HG03354 (cell line): ENCODE measurements at regions not wholly inside any gene's neighbourhood (a gene's known extent, or its start where the extent isn't known, plus 50 kb on each side); places are given as distances from the start of the nearest gene placed in this dataset.
"Not testable (repeated sequence)": the region's sequence is repeated elsewhere in the genome, so short reads cannot be mapped to it uniquely, and the experiment has no call there.

Source experiments
- ATAC-seq: cut with Tn5 transposase; IDR thresholded peaks from one replicate; pipeline ENCODE4 v1.9.1; 2021; ENCODE audit warnings: mild to moderate bottlenecking; ENCODE audit not compliant: unreplicated experiment, poor library complexity, severe bottlenecking

DNA sequence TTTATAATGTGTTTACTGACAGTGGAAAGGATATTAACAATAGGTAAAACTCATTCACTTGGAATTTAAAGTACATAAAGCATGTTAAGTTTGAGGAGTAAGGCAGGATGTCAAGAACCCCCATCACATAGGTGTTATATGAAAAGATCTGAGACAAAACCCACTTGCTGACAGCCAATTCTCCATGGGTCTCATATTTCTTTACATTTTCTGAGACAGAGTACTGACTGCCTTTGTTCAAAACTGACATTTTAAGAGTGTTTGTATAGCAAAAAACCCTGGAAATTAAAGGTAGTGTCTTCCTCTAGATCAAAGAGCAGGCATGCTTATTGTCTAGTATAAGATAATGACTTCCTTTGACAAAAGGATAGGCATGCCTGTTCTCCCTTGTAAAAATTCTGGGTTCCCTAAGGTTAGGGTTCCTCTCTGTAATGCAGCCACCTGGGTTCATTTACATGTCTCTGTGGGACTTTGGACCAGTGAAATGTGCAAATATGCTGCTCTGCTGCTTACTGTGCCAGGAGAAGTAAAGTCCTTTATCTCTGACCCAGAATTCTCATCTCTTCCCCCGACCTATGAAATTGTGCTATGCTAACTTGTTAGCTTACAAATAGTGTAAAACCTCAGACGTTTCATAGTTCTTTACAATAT, 123.6 kb downstream of the PCDH18 start:
- no peak for ATAC-seq

DNA sequence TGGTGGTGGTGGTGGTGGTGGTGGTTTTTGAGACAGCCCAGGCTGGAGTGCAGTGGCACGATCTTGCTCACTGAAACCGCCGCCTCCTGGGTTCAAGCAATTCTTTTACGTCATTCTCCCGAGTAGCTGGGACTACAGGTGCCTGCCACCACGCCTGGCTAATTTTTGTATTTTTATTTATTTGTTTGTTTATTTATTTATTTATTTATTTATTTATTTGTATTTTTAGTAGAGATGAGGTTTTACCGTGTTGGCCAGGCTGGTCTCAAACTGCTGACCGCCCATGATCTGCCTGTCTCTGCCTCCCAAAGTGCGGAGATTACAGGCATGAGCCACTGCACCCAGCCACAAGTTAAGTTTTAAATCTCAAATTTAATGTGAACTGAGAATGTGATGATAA, 126.5 kb downstream of the PCDH18 start:
- ATAC-seq, result not testable (repeated sequence)

DNA sequence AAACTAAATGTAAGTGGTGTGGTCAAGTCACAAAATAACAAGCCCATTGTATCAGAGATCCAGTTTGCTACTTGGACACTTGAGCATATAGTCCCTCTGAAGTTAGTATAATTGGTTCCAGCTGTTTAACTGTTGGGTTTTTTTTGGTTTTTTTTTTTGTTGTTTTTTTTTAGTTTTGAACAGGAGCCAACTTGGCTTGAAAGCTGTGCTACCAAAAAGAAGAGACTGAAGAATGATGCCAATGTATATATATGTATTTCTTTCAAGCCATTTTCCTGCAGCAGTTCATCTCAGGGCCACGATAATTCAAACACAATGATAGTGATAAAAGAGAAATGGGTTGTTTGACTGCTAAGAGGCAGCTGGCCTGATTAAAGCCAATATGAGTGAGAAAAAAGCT, 138.3 kb downstream of the PCDH18 start:
- ATAC-seq, result no peak

DNA sequence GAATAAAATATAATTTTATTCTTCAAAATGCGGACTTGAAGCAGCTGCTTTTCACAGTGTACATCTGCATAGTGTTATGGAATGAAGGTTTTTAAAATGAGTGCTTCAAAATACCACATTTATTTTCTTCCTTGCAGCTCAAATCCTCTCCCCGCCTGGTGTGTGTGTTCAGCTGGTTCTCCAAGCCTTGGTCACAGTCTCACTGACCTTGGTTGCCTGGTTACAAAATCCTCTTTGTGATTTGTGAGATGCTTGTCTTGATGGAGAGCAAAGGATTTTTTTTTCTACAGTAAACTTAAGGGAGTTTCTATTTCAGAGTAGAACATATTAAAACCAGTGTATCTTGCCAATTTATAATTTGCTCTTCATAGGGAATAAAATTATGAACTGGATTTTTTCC, 139.2 kb downstream of the PCDH18 start:
- no peak for ATAC-seq

DNA sequence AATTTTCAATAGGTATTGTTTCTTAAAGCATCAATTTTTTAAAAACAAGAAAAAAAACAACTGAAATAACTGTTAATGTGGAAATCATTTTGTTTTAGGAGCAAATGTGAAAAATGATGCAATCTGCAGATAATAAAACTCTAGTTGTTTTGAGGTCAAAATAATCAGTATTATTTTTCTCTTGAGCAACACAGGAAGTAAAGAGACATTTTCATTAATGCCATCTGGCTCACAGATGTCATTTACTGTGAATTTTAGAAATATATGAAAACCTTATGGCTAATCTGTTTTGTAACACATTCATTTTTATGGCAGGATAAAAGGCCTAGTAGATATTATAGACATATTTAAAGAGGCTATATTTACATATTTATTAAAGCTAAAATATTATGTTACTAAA, 141.6 kb downstream of the PCDH18 start:
- ATAC-seq, result no peak

DNA sequence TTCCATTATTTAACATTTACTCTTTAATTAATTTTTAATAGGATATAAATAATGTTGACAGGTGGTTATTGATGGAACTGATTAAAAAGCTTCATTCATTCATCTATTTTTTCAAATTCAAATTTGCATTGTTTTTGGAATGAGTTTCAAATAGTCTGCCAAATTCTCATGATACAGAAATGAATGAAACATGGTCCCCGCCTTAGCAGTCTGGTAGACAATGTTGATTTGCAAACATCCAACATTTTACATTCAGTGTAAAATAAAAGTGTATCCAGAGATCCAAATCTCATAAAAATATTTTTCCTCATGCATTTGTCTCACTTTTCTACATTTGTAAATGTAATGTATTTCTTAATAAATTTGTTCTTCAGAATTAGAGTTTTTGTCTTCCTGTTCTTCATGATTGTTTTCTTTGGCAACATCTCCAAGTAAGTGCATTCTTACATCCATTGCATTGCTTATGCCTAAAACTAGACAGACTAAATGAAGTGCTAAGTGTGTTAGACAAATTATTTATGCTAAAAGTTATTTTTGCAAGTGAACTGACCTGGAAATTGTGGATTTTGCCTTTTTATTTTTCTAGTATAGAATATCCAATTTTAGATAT, 142.3 kb downstream of the PCDH18 start:
- ATAC-seq, result no peak

DNA sequence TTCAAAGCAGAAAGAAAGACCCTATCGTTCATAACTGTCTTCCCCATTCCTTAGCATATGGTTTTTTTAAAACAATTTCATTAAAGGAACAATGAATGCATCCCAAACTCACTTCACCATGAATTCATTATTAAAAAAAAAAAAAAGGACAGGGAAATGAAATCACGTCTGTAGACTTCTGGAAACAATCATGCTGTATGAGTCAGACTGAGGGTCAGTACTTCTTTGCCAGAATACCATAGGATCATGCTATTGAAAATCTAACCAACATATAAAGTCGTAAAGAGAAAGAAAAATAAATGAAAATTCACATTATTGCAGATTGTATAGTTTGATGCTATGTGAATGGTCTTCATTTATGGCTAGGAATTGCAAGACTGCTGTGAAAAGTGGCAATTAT, 144.4 kb downstream of the PCDH18 start:
- ATAC-seq, result no peak

DNA sequence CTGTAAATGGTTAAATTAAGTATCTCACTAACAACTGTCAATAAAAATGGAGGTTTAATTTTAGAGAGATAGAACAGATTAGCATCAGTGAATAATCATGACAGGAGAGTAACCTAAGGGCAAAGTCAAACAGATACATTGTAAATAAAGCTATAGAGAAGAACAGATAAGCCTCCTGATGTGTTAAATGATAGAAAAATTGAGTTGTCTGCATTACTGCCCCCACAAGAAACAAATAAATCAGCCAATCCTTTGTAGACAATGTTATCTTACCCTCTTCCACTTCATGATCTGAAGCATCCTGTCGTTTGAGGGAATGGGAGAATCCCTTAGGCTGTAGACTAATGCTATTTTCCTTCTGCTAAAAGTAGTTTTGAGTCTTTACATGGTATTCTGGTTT, 147.8 kb downstream of the PCDH18 start:
- ATAC-seq, result no peak

DNA sequence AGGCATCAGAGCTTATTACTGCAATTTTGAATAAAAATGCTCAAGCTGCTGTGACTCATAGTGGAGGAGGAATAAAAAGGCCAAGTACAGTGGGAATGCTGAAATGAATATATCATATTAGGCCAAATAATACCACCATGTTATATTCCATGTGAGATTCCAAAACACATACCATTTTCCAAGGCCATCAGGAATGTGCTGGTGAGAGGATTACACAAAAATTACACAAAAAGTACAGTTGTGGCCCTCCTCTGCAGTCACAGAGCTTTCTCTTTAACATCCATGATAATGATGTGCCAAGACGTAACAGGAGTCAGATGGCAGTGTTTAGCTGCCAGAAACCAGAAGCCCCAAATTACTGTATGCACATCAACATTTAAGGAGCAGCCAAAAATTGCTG, 153.5 kb downstream of the PCDH18 start:
- ATAC-seq, result no peak

DNA sequence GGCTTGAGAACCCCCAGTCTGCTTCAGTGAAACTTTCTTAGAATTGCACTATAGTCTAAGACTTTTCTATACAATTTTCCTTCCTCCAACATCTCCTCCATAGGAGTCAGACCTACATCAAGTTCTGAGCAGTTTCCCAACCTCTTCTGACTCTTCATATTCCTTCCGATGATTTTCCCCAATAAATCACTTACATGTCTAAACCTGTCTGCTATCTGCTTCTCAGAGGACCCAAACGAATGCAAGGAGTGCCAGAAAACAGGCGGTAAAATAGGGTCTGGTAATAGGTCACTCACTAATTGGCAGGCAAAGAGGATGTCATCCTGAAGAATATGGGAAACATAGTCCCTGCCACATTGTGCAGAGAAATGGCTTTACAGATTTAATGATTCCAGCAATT, 153.9 kb downstream of the PCDH18 start:
- ATAC-seq, result no peak

DNA sequence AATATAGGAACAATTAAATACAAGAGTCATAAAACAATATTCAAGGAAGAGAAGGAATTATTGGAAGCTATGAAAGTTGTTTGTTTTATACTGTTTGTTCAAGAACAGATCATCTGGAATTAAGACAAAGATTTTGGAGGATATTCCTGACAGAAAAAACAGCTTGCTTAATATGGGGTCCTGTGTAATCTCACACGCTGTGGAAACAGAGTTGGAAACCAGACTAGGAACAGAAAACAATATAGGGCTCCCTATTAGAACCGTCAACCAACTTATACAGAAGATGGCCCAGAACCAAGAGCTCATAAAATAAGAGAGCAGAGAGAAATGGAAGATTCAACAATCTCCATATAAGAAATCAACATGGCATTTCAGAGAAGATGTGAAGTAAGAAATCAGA, 156.0 kb downstream of the PCDH18 start:
- no peak for ATAC-seq

DNA sequence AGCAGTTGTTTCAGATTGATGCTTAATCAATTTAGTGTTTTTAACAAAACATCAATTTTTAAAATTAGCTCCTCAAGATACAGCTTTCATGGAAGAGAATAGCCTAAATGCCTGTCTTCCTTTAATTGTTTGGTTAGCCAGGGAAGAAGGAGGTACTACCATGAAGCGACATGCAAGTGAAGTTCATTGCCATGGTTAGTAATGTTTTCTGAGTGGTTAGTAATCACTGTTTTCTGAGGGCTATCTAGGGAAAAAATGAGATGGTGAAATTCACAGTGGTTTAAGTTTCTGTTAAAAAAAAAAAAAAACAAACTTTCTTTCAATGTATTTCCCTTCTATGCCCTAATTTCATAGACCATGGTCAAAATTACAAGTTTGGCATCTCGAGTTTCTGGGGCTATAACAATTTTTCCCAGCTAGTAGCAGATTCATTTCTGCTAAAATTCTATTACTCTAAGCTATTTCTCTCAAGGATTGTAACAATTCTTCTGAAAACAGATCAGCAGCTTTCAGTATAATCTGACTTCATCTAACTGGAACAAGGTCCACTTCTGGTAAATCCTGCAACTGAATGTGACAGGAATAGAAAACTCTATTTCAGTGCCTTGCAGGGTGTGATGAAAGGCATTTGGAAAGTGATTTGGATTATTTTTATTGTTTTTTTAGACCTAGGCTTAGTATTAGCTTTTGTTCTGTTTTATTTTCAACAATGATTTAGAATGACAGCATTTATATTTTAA, 157.0 kb downstream of the PCDH18 start:
- no peak for ATAC-seq

DNA sequence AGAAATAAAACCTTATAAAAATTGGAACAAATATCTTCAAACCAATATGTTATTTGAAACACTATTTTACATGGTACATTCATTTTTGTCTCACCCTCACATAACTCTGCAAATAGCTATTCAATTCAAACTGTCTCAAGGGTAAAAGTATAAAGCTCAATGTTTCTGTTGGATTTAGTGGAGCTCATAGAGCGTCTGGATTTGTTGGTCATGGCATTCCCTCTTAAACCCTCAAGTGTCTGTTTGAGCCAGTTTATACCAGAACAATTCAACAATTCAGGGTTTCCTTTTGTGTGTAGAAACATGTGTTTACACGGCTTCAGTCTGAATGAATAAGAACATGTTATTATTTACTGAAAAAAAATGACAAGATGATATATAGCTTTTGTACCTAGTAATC, 161.6 kb downstream of the PCDH18 start:
- ATAC-seq, result no peak

DNA sequence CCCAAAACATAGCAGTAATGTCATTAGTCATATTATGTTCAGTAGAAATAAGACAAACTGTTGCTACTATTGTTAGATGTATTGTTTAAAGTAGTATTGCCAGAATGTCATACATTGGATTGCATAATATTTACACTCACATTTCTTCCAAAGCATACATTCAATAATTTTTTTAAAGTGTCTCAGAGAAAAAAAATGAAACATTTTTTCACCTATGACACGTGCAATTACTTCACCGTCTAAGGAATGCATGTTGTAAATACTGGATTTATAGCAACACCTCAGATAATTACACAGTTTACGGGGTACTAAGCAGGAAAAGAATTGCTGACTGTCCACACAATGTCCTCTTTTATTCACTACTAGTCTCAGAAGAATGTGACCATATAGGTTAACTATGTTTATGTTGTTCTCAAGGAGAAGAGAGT, 162.1 kb downstream of the PCDH18 start:
- no peak for ATAC-seq

DNA sequence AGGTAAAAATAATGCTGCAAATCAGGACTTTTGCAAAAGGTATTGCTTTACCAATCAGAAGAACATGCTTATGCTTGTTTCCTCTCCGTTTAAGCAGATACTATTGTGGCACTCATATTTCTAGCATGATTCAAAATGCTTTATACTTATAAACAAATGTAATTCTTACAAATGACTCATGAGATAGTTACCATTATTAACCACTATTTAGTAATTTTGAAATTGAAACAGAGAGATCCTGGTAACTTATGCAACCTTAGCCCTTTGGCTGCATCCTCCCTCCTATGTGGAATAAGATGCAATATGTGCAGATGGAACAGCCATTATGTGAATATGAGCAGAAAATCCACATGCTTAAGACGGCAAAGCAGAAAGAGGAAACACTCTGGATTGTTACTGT, 164.7 kb downstream of the PCDH18 start:
- ATAC-seq, result no peak

DNA sequence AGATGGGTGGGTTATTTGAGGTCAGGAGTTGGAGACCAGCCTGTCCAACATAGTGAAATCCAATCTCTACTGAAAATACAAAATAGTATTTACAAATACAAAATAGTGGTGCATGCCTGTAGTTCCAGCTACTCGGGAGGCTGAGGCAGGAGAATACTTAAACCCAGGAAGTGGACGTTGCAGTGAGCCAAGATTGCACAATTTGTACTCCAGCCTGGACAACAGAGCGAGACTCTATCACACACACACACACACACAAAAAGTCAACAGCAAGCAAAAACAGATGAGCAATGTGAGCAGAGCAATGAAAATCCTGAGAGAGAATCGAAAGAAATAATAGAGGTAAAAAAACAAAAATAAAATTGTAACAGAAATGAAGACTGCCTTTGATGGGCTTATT, 168.8 kb downstream of the PCDH18 start:
- no peak for ATAC-seq

DNA sequence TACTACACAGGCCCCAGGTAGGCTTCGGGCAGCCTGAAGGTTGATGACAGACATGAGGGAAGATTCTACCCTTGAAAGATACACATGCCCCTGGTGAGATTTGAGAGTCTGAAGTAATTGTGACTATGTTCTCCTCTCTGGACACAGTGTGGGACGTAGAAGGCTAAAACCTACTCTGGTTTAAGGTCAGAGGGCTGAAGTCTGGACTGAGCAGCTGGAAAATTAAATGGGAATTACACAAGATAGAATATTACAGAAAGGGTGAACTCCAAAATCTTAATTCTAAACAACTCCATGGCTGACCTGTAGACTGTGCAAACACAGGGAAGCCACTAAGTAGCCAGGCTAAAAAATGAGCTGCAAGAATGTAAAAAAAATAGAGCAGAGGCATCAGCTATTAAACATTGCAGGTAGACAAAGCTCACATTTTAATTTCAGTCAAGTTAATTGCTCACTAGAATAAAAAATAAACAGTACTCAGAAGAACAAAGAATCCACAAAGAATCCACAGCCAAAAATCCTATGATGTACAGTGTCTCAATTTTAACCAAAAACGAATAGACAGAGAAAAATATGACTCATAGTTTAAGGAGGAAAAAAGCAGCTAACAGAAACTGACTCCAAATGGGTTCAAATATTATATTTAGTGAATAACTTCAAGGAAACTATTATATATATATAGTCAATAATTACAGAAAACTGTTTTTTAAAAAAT, 170.4 kb downstream of the PCDH18 start:
- ATAC-seq, result no peak

DNA sequence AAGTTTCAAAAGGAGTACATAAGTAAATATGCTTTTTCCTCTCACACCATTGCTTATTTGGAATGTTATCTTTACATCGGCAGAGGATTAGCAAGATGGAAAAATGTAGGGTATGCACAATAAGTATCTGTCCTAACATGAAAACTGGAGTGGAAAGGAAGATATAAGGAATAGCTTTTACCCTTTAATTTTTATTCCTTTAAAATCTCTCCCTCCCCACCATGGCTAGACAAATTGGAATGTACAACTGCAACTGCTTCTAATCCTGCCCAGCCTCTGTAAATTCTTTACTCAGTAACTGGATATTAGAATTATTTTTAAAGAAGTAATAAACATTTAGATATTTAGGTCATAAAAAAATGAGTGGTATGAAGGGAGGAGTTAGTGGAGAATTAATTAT, 171.5 kb downstream of the PCDH18 start:
- no peak for ATAC-seq

DNA sequence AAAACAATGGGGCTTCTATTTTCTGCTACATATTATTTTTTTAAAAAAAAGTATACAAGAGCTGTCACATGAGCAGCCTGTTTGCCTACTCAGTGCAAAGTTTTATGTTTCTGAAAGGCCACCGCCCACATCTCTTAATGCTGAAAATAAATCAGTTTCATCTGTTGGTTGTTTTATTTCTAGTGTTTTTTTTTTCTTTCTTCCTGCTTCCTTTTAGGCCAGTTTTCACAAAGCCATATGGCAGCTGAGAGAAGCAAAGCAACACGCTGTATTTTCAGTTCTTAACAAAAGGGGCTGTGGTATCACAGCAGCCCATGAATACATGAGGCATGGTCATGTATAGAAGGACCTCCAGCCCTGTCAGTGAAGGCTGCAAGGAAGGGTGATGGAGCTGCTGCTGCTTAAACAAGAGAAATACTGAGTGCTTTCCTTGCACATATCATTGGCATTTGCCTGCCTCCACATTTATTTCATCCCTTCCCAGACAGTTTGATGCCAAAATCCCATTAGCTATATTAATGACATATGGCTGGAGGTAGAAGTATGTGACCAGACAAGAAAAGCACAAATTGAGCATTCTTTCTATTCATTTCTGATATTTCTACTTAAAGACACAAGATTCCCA, 172.5 kb downstream of the PCDH18 start:
- ATAC-seq, result no peak

DNA sequence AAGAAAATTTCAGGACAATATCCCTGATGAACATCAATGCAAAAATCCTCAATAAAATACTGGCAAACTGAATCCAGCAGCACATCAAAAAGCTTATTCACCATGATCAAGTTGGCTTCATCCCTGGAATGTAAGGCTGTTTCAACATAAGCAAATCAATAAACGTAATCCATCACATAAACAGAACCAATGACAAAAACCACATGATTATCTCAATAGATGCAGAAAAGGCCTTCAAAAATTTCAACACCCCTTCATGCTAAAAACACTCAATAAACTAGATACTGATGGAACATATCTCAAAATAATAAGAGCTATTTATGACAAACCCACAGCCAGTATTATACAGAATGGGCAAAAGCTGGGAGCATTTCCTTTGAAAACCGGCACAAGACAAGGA, 177.7 kb downstream of the PCDH18 start:
- not testable (repeated sequence) for ATAC-seq
